PC-9 (cell line): ENCODE measurements at regions not wholly inside any gene's neighbourhood (a gene's known extent, or its start where the extent isn't known, plus 50 kb on each side); places are given as distances from the start of the nearest gene placed in this dataset.

Experiments
- CTCF ChIP-seq: fragments of 200-600 bp; sonication (generic); conservative IDR thresholded peaks from 2 replicates; pipeline ENCODE4 v1.6.1; 2017; ENCODE audit warnings: mixed run types, antibody characterized with exemption, mild to moderate bottlenecking, moderate library complexity
- EZH2 ChIP-seq: fragments of 200-600 bp; sonication (generic); IDR thresholded peaks from 2 replicates; pipeline ENCODE4 v1.8.0; 2017; ENCODE audit warnings: antibody characterized with exemption, low read depth

DNA sequence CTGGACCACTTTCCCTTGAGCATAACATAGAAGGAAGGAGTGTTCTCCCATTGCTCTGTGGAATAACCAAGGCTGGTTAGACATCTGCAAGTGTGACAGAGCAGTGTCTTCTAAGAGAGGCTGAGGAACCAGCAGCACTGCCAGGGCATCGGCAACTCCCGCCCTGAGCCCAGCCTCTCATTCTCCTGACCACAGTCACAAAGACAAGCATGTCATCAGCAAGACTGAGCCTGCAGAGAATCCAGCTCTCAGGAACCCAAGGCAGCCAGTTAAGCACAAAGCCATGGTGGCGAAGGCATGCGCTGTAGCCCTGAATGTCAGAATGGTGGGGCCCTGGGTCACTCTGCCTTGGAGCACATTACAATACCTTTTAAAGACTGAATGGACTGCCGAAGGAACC is 253.9 kb downstream of the AGTPBP1 start:
- TF ChIP-seq CTCF (no peak), EZH2 (no peak)
